Calu3 (cell line): ENCODE measurements at regions not wholly inside any gene's neighbourhood (a gene's known extent, or its start where the extent isn't known, plus 50 kb on each side); places are given as distances from the start of the nearest gene placed in this dataset.

Experiments used
- BruUV-seq: library from RNA; stranded (reverse); fragments of 400-500 nt; replicated peaks from 2 replicates; lab custom pipeline; 2021; lab: Mats Ljungman, UMichigan
- CTCF ChIA-PET: fragments of 300-600 bp; sonication (Branson Sonifier 250); formaldehyde crosslinking; loops from one replicate; lab custom pipeline; 2022; ENCODE audit warnings: antibody characterized with exemption; lab: Charles Lee
- DNase-seq: peaks from one replicate; pipeline ENCODE4 v3.0.0; 2022
- H3K27ac Mint-ChIP-seq: one replicate; pipeline ENCODE4 v1.8.0; 2022; ENCODE audit warnings: mixed read lengths; ENCODE audit not compliant: unreplicated experiment
- H3K27me3 Mint-ChIP-seq: one replicate; pipeline ENCODE4 v1.8.0; 2022; ENCODE audit warnings: mixed read lengths; ENCODE audit not compliant: unreplicated experiment
- H3K36me3 Mint-ChIP-seq: one replicate; pipeline ENCODE4 v1.8.0; 2022; ENCODE audit warnings: mild to moderate bottlenecking, moderate library complexity, mixed read lengths; ENCODE audit not compliant: insufficient read depth, unreplicated experiment
- H3K4me1 Mint-ChIP-seq: one replicate; pipeline ENCODE4 v1.8.0; 2022; ENCODE audit warnings: mild to moderate bottlenecking, low read depth, mixed read lengths; ENCODE audit not compliant: unreplicated experiment
- H3K4me3 Mint-ChIP-seq: one replicate; pipeline ENCODE4 v1.8.0; 2022; ENCODE audit warnings: mild to moderate bottlenecking, low read depth, moderate library complexity, mixed read lengths; ENCODE audit not compliant: unreplicated experiment
- H3K9me3 Mint-ChIP-seq: one replicate; pipeline ENCODE4 v1.8.0; 2022; ENCODE audit warnings: low read depth, mixed read lengths; ENCODE audit not compliant: unreplicated experiment
- intact Hi-C: fragments of 100-400 bp; cut with micrococcal nuclease; formaldehyde crosslinking; loops from one replicate; pipeline ENCODE4 v1.10.0; 2022; ENCODE audit not compliant: unreplicated experiment
- TF ChIP-seq, protein P1 (sequence below): fragments of 200-600 bp; IDR thresholded peaks from one replicate; pipeline ENCODE4 v1.8.0; 2022; ENCODE audit warnings: antibody characterized with exemption; ENCODE audit not compliant: unreplicated experiment

GRCh38 chr5:2906302-2907090, 155.0 kb upstream of the IRX2 start:
- CTCF ChIA-PET = no interaction called here
- H3K9me3 Mint-ChIP-seq = peaks cover 10% of the 10 kb centered on the region
- H3K4me3 Mint-ChIP-seq = no peak overlapping the region
- intact Hi-C loops = no loop called here
- no peak overlapping the region for H3K27ac Mint-ChIP-seq
- H3K27me3 Mint-ChIP-seq = no peaks in the 10 kb centered on the region
- DNase-seq = no peak
- TF ChIP-seq, protein P1, sequence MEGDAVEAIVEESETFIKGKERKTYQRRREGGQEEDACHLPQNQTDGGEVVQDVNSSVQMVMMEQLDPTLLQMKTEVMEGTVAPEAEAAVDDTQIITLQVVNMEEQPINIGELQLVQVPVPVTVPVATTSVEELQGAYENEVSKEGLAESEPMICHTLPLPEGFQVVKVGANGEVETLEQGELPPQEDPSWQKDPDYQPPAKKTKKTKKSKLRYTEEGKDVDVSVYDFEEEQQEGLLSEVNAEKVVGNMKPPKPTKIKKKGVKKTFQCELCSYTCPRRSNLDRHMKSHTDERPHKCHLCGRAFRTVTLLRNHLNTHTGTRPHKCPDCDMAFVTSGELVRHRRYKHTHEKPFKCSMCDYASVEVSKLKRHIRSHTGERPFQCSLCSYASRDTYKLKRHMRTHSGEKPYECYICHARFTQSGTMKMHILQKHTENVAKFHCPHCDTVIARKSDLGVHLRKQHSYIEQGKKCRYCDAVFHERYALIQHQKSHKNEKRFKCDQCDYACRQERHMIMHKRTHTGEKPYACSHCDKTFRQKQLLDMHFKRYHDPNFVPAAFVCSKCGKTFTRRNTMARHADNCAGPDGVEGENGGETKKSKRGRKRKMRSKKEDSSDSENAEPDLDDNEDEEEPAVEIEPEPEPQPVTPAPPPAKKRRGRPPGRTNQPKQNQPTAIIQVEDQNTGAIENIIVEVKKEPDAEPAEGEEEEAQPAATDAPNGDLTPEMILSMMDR = no peak
- BruUV-seq = no TSS peak
- H3K4me1 Mint-ChIP-seq = no peaks in the 10 kb centered on the region
- H3K36me3 Mint-ChIP-seq = no peaks in the 10 kb centered on the region

DNA sequence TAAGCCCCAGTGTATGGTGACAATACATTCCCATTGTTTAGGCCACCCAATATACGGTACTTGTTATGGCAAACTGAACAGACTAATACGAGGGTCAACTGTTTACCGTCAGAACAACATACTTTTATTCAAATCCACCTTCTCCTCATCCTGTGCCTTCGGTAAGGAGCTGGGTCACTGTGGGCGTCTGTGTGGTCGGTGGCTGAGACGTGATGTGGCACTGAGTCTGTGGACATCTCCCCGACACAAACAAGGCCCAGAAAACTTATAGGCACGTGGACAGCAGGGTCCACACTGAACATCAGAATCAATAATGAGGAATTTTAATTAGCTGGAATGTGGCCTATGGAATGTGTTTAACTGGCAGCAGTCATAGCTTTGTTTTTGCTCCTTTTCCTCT, 154.3 kb upstream of the IRX2 start:
- no peak overlapping the region for H3K4me3 Mint-ChIP-seq
- peaks cover 11% of the 10 kb centered on the region for H3K9me3 Mint-ChIP-seq
- H3K27ac Mint-ChIP-seq = no peak overlapping the region
- intact Hi-C loops = no loop called here
- TF ChIP-seq, protein P1 = no peak
- no peaks in the 10 kb centered on the region for H3K27me3 Mint-ChIP-seq
- H3K36me3 Mint-ChIP-seq = no peaks in the 10 kb centered on the region
- no peak for DNase-seq
- CTCF ChIA-PET = no interaction called here
- BruUV-seq = no TSS peak
- no peaks in the 10 kb centered on the region for H3K4me1 Mint-ChIP-seq

GRCh38 chr5:2904956-2905355, 153.5 kb upstream of the IRX2 start:
- Mint-ChIP-seq H3K27ac (no peak overlapping the region), H3K36me3 (no peaks in the 10 kb centered on the region), H3K4me1 (no peaks in the 10 kb centered on the region), H3K9me3 (peaks cover 13% of the 10 kb centered on the region), H3K4me3 (no peak overlapping the region), H3K27me3 (no peaks in the 10 kb centered on the region)
- intact Hi-C loops = no loop called here
- CTCF ChIA-PET = no interaction called here
- TF ChIP-seq, protein P1 = no peak
- DNase-seq = no peak
- no TSS peak for BruUV-seq

DNA sequence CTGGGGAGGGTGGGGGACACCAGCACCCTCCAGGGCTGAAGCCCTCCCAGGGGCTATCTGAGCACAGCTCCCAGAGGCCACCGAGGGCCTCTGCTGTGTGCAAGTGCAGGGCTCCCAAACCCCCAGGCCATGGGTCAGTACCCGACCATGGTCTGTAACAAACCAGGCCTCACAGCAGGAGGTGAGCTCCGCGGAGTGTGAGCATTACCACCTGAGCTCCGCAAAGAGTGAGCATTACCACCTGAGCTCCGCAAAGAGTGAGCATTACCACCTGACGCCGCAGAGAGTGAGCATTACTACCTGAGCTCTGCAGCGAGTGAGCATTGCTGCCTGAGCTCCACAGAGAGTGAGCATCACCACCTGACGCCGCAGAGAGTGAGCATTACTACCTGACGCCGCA, 152.9 kb upstream of the IRX2 start:
- CTCF ChIA-PET = no interaction called here
- TF ChIP-seq, protein P1 = no peak
- no peak for DNase-seq
- Mint-ChIP-seq H3K27ac (no peak overlapping the region), H3K4me1 (no peaks in the 10 kb centered on the region), H3K4me3 (no peak overlapping the region), H3K27me3 (no peaks in the 10 kb centered on the region), H3K9me3 (peaks cover 13% of the 10 kb centered on the region), H3K36me3 (no peaks in the 10 kb centered on the region)
- no TSS peak for BruUV-seq
- intact Hi-C loops = no loop called here
